WERI-Rb-1 (cell line): ENCODE measurements at regions not wholly inside any gene's neighbourhood (a gene's known extent, or its start where the extent isn't known, plus 50 kb on each side); places are given as distances from the start of the nearest gene placed in this dataset.

ENCODE experiments used
- DNase-seq: peaks from one replicate; pipeline ENCODE4 v3.0.0-alpha.2; 2020
- H3K27ac ChIP-seq: fragments of 250-450 bp; sonication (Bioruptor Pico); 2 replicates; pipeline ENCODE4 v1.5.1; 2020; ENCODE audit warnings: mild to moderate bottlenecking, moderate library complexity
- H3K27me3 ChIP-seq: fragments of 250-450 bp; sonication (Bioruptor Pico); 2 replicates; pipeline ENCODE4 v1.5.1; 2021; ENCODE audit warnings: mild to moderate bottlenecking, low read depth, moderate library complexity; ENCODE audit not compliant: insufficient read depth, severe bottlenecking
- H3K36me3 ChIP-seq: fragments of 250-450 bp; sonication (Bioruptor Pico); 2 replicates; pipeline ENCODE4 v1.5.1; 2020; ENCODE audit warnings: mild to moderate bottlenecking, moderate library complexity
- H3K4me3 ChIP-seq: 2 replicates; pipeline ENCODE4 v1.5.1; 2011; ENCODE audit warnings: low read depth, mild to moderate bottlenecking, control low read depth, low read length
- H3K9me3 ChIP-seq: fragments of 250-450 bp; sonication (Bioruptor Pico); 2 replicates; pipeline ENCODE4 v1.5.1; 2021; ENCODE audit warnings: mild to moderate bottlenecking, moderate library complexity; ENCODE audit not compliant: severe bottlenecking
- CTCF ChIP-seq: IDR thresholded peaks from 2 replicates; pipeline ENCODE4 v1.5.1; 2011; ENCODE audit warnings: low read depth, mild to moderate bottlenecking, control low read depth, inconsistent platforms, low read length

GRCh38 chr10:69749178-69750010 is 52.3 kb upstream of the COL13A1 start:
- Histone ChIP-seq H3K4me3 (no peak overlapping the region), H3K27ac (no peak overlapping the region)
- no peak for TF ChIP-seq CTCF

GRCh38 chr10:69750011-69750373 is 51.7 kb upstream of the COL13A1 start:
- no peak for TF ChIP-seq CTCF
- Histone ChIP-seq H3K36me3 (no peaks in the 10 kb centered on the region), H3K27ac (no peak overlapping the region), H3K4me3 (no peak overlapping the region), H3K27me3 (no peaks in the 10 kb centered on the region), H3K9me3 (no peaks in the 10 kb centered on the region)
- no peak for DNase-seq

More at GRCh38 chr10:69749178-69750010, 52.3 kb upstream of the COL13A1 start:
- H3K27me3 ChIP-seq: no peaks in the 10 kb centered on the region
- DNase-seq: no peak
- no peaks in the 10 kb centered on the region for H3K36me3 ChIP-seq
- no peaks in the 10 kb centered on the region for H3K9me3 ChIP-seq

- no peak for DNase-seq
- Histone ChIP-seq H3K36me3 (no peaks in the 10 kb centered on the region), H3K9me3 (no peaks in the 10 kb centered on the region), H3K27ac (no peak overlapping the region), H3K4me3 (no peak overlapping the region), H3K27me3 (no peaks in the 10 kb centered on the region)
- no peak for TF ChIP-seq CTCF
Measured at GRCh38 chr10:69750725-69751124, 51.0 kb upstream of the COL13A1 start.

- no peaks in the 10 kb centered on the region for H3K27me3 ChIP-seq
- no peak overlapping the region for H3K4me3 ChIP-seq
- no peak for TF ChIP-seq CTCF
Measured at GRCh38 chr10:69751214-69751613, 50.5 kb upstream of the COL13A1 start.

More at GRCh38 chr10:69751214-69751613, 50.5 kb upstream of the COL13A1 start:
- no peaks in the 10 kb centered on the region for H3K9me3 ChIP-seq
- no peaks in the 10 kb centered on the region for H3K36me3 ChIP-seq
- no peak for DNase-seq
- no peak overlapping the region for H3K27ac ChIP-seq
